ENCODE measurements at regions not wholly inside any gene's neighbourhood (a gene's known extent, or its start where the extent isn't known, plus 50 kb on each side); places are given as distances from the start of the nearest gene placed in this dataset.

GRCh38 chr3:127487196-127487595, 103.3 kb downstream of the TPRA1 start:
- no peak for DNase-seq
- H3K36me3 ChIP-seq, result no peaks in the 10 kb centered on the region
- H3K27me3 ChIP-seq, result no peaks in the 10 kb centered on the region
- no peaks in the 10 kb centered on the region for H3K4me1 ChIP-seq
- H3K9me3 ChIP-seq, result no peaks in the 10 kb centered on the region
- no peak overlapping the region for H3K4me3 ChIP-seq
- intact Hi-C loops (cut with DNase I), result no loop called here
- TF ChIP-seq CTCF (IDR thresholded peaks at IDR 0.05), result no peak
- H3K9ac ChIP-seq (ENCODE audit: low read depth in 2 of 2, low read length in 2 of 2), result no peak overlapping the region
- H3K27ac ChIP-seq, result no peak overlapping the region

GRCh38 chr3:127486321-127486944, 104.1 kb downstream of the TPRA1 start:
- no peak overlapping the region for H3K9ac ChIP-seq (ENCODE audit: low read depth in 2 of 2, low read length in 2 of 2)
- H3K27me3 ChIP-seq, result no peaks in the 10 kb centered on the region
- TF ChIP-seq CTCF (IDR thresholded peaks at IDR 0.05), result no peak
- H3K9me3 ChIP-seq, result no peaks in the 10 kb centered on the region
- H3K27ac ChIP-seq, result no peak overlapping the region
- H3K4me1 ChIP-seq, result no peaks in the 10 kb centered on the region
- H3K36me3 ChIP-seq, result no peaks in the 10 kb centered on the region
- DNase-seq, result no peak
- intact Hi-C loops (cut with DNase I), result no loop called here
- no peak overlapping the region for H3K4me3 ChIP-seq

DNA sequence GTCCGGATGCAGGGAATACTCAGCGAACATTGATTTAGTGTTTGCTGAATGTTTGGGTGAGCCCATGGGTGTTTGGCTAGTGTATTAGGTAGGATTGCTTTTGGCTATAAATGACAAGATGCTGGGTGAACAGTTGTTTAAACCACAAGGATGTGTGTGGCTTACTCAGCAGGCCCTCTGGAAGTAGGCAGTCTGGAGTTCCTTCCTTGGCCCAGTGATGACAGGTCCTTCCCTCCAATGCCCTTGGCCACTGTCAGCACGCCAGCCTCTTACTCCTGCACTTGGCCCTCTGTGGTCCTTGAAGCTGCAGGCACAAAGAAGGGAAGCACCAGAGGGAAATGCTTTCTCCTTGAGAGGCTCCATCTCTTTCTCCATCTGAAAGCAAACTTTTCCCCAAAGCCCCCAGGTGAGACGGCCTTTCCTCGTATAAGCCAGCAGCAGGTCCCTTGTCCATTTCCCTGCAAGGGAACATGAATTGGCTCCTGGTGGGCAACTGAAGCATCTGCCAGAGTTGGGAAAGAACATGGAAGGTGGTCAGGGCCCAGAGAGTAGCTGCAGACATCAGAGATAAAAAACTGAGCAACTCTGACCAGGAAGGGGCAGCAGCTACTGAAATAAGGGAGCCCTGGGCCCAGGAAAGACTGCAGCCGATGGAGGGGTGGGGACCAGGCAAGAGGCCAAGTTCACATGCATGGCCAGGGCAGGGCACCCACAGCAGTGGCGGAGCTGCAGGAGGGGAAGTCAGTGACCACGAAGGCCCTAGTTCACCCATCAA, 105.0 kb downstream of the TPRA1 start:
- Histone ChIP-seq H3K9ac (ENCODE audit: low read depth in 2 of 2, low read length in 2 of 2) (no peak overlapping the region), H3K4me3 (no peak overlapping the region), H3K9me3 (no peaks in the 10 kb centered on the region), H3K27ac (no peak overlapping the region), H3K36me3 (no peaks in the 10 kb centered on the region), H3K4me1 (no peaks in the 10 kb centered on the region), H3K27me3 (no peaks in the 10 kb centered on the region)
- intact Hi-C loops (cut with DNase I), result no loop called here
- DNase-seq, result peak; percentile 9
- no peak for TF ChIP-seq CTCF (IDR thresholded peaks at IDR 0.05)

DNA sequence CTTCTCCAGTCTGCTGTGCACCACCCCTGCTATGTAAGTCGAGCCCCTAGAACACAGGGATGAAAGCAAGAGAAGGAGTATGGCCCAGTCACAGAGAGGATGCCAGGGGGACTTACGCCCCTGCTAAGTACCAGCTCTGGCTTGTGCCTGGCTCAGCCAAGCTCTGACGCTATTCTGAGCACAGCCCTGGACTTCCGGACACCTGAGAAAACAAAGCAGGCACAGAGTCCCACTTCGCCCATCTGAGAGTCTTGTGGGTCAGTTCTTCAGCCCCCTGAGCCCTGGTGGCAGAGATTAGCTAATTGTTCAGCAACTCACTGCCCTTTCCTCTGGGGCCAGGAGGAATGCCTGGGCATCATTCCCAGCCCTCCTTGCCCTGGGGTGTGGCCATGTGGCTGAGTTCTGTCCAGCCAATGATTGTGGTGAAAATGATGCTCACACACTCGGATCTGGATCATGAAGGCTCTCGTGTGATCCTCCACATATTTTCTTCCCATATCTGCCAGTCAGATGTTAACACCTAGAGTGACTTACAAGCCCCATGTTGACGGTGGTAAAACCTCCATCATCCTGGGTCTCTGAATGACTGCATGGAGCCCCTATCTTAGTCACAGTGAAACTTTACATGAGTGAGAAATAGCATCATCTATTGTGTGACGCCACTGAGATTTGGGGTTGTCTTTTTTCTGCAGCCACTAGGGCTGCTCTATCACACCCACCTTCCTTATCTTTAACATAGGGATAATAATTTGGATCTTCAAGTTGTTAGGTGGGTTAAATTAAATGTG, 105.7 kb downstream of the TPRA1 start:
- Histone ChIP-seq H3K4me3 (no peak overlapping the region), H3K27me3 (no peaks in the 10 kb centered on the region), H3K4me1 (no peaks in the 10 kb centered on the region), H3K27ac (no peak overlapping the region), H3K9me3 (no peaks in the 10 kb centered on the region), H3K9ac (ENCODE audit: low read depth in 2 of 2, low read length in 2 of 2) (no peak overlapping the region), H3K36me3 (no peaks in the 10 kb centered on the region)
- intact Hi-C loops (cut with DNase I), result no loop called here
- peak; percentile 2 for DNase-seq
- TF ChIP-seq CTCF (IDR thresholded peaks at IDR 0.05), result no peak

GRCh38 chr3:127483902-127484591, 106.5 kb downstream of the TPRA1 start:
- TF ChIP-seq CTCF (IDR thresholded peaks at IDR 0.05), result no peak
- intact Hi-C loops (cut with DNase I), result no loop called here
- Histone ChIP-seq H3K9me3 (no peaks in the 10 kb centered on the region), H3K4me3 (no peak overlapping the region), H3K9ac (ENCODE audit: low read depth in 2 of 2, low read length in 2 of 2) (no peak overlapping the region), H3K27ac (no peak overlapping the region), H3K4me1 (no peaks in the 10 kb centered on the region), H3K27me3 (no peaks in the 10 kb centered on the region), H3K36me3 (no peaks in the 10 kb centered on the region)
- DNase-seq, result no peak
